Liver (tissue), 3 donors: ENCODE measurements at regions not wholly inside any gene's neighbourhood (a gene's known extent, or its start where the extent isn't known, plus 50 kb on each side); places are given as distances from the start of the nearest gene placed in this dataset.

Experiments used
- CTCF ChIP-seq: fragments of 150-350 bp; IDR thresholded peaks from 2 replicates; pipeline ENCODE4 v1.5.1; 2017; ENCODE audit warnings: improper control_type of control experiment, low read depth, low read length; ENCODE audit not compliant: missing input control
- GABPA ChIP-seq, 2 donors: IDR thresholded peaks in 1 of 2; conservative IDR thresholded peaks in 1 of 2; 2 replicates each; pipeline ENCODE4 v1.6.1; 2016; ENCODE audit warnings: antibody characterized with exemption in 2 of 2, mild to moderate bottlenecking in 1 of 2, moderate library complexity in 1 of 2
- NR2F2 ChIP-seq: IDR thresholded peaks from 2 replicates; pipeline ENCODE4 v1.6.1; 2016; ENCODE audit warnings: antibody characterized with exemption
- REST ChIP-seq: IDR thresholded peaks from 2 replicates; pipeline ENCODE4 v1.6.1; 2016; ENCODE audit warnings: antibody characterized with exemption, mild to moderate bottlenecking
- TAF1 ChIP-seq: conservative IDR thresholded peaks from 2 replicates; pipeline ENCODE4 v1.6.1; 2016; ENCODE audit warnings: antibody characterized with exemption, mild to moderate bottlenecking
- ZBTB33 ChIP-seq: IDR thresholded peaks from 2 replicates; pipeline ENCODE4 v1.6.1; 2016; ENCODE audit warnings: antibody characterized with exemption
- donor health status: healthy.
- donor health status: healthy.

GRCh38 chr4:141900856-141901255 is 264.5 kb downstream of the IL15 start:
- TF ChIP-seq REST (no peak), CTCF (no peak), GABPA (IDR thresholded peaks at IDR 0.05 in 1 of 2, conservative IDR thresholded peaks at IDR 0.05 in 1 of 2) (no peak), ZBTB33 (no peak), TAF1 (no peak), NR2F2 (no peak)
